ENCODE measurements at regions not wholly inside any gene's neighbourhood (a gene's known extent, or its start where the extent isn't known, plus 50 kb on each side); places are given as distances from the start of the nearest gene placed in this dataset.

GRCh38 chr4:103403619-103404018 is 205.5 kb upstream of the CENPE start:
- ChIA-PET POLR2A (ENCODE audit: unreplicated experiment) (no interaction called here), CTCF (no interaction called here)
- no peaks in the 10 kb centered on the region for H3K36me3 ChIP-seq (ENCODE audit: low read depth)
- no peaks in the 10 kb centered on the region for H3F3A ChIP-seq (ENCODE audit: insufficient read depth, low read depth)
- no peaks in the 10 kb centered on the region for H3K27me3 ChIP-seq (ENCODE audit: insufficient read depth, low read depth)
- no peaks in the 10 kb centered on the region for H4K20me1 ChIP-seq (ENCODE audit: insufficient read depth)
- intact Hi-C loops (cut with micrococcal nuclease; ENCODE audit: unreplicated experiment), result no loop called here
- H3K9me2 ChIP-seq (ENCODE audit: insufficient read depth), result no peaks in the 10 kb centered on the region
- H3K9me3 ChIP-seq (ENCODE audit: insufficient read depth, low read depth), result no peaks in the 10 kb centered on the region
- H3K27ac ChIP-seq, result no peak overlapping the region
- no peaks in the 10 kb centered on the region for H3K79me2 ChIP-seq (ENCODE audit: low read depth)
- no TSS peak for BruUV-seq (replicated peaks)
- no peak overlapping the region for H2AFZ ChIP-seq
- H3K4me2 ChIP-seq, result no peak overlapping the region
- H3K4me3 ChIP-seq, result no peak overlapping the region
- DNase-seq, result no peak
- TF ChIP-seq EZH2 (IDR thresholded peaks at IDR 0.05; ENCODE audit: low read depth), result no peak
- no peak for TF ChIP-seq CTCF (conservative IDR thresholded peaks at IDR 0.05)
- no peaks in the 10 kb centered on the region for H3K4me1 ChIP-seq (replicated peaks; ENCODE audit: insufficient read depth)

GRCh38 chr4:103402198-103402597 is 204.1 kb upstream of the CENPE start:
- CTCF ChIA-PET, result no interaction called here
- intact Hi-C loops (cut with micrococcal nuclease; ENCODE audit: unreplicated experiment), result no loop called here
- no TSS peak for BruUV-seq (replicated peaks)

GRCh38 chr4:103400405-103400804 is 202.3 kb upstream of the CENPE start:
- Histone ChIP-seq H3K9me3 (ENCODE audit: insufficient read depth, low read depth) (no peaks in the 10 kb centered on the region), H3K4me2 (no peak overlapping the region), H2AFZ (no peak overlapping the region), H3K27me3 (ENCODE audit: insufficient read depth, low read depth) (no peaks in the 10 kb centered on the region), H4K20me1 (ENCODE audit: insufficient read depth) (no peaks in the 10 kb centered on the region), H3K9me2 (ENCODE audit: insufficient read depth) (no peaks in the 10 kb centered on the region), H3K4me1 (replicated peaks; ENCODE audit: insufficient read depth) (no peaks in the 10 kb centered on the region), H3K27ac (no peak overlapping the region), H3K4me3 (no peak overlapping the region), H3F3A (ENCODE audit: insufficient read depth, low read depth) (no peaks in the 10 kb centered on the region), H3K79me2 (ENCODE audit: low read depth) (no peaks in the 10 kb centered on the region), H3K36me3 (ENCODE audit: low read depth) (no peaks in the 10 kb centered on the region)
- BruUV-seq (replicated peaks), result no TSS peak
- ChIA-PET CTCF (no interaction called here), POLR2A (ENCODE audit: unreplicated experiment) (no interaction called here)
- no peak for TF ChIP-seq EZH2 (IDR thresholded peaks at IDR 0.05; ENCODE audit: low read depth)
- no peak for TF ChIP-seq CTCF (conservative IDR thresholded peaks at IDR 0.05)
- intact Hi-C loops (cut with micrococcal nuclease; ENCODE audit: unreplicated experiment), result no loop called here
- no peak for DNase-seq

More at GRCh38 chr4:103402198-103402597, 204.1 kb upstream of the CENPE start:
- Histone ChIP-seq H3K79me2 (ENCODE audit: low read depth) (no peaks in the 10 kb centered on the region), H3K27ac (no peak overlapping the region), H3K4me2 (no peak overlapping the region), H3F3A (ENCODE audit: insufficient read depth, low read depth) (no peaks in the 10 kb centered on the region), H3K27me3 (ENCODE audit: insufficient read depth, low read depth) (no peaks in the 10 kb centered on the region), H3K9me2 (ENCODE audit: insufficient read depth) (no peaks in the 10 kb centered on the region), H2AFZ (no peak overlapping the region), H3K4me3 (no peak overlapping the region), H3K4me1 (replicated peaks; ENCODE audit: insufficient read depth) (no peaks in the 10 kb centered on the region), H4K20me1 (ENCODE audit: insufficient read depth) (no peaks in the 10 kb centered on the region), H3K36me3 (ENCODE audit: low read depth) (no peaks in the 10 kb centered on the region), H3K9me3 (ENCODE audit: insufficient read depth, low read depth) (no peaks in the 10 kb centered on the region)
- no peak for TF ChIP-seq CTCF (conservative IDR thresholded peaks at IDR 0.05)
- TF ChIP-seq EZH2 (IDR thresholded peaks at IDR 0.05; ENCODE audit: low read depth), result no peak
- DNase-seq, result no peak
- POLR2A ChIA-PET (ENCODE audit: unreplicated experiment), result no interaction called here

Measured in PC-9 (cell line).